ENCODE measurements at regions not wholly inside any gene's neighbourhood (a gene's known extent, or its start where the extent isn't known, plus 50 kb on each side); places are given as distances from the start of the nearest gene placed in this dataset.

GRCh38 chr3:127461286-127461910 is 129.1 kb downstream of the TPRA1 start:
- no peak overlapping the region for H3K4me3 ChIP-seq (ENCODE audit: control insufficient read depth, low read depth, low read length)
- no peak for DNase-seq (ENCODE audit: low read depth)
- no peak for TF ChIP-seq CTCF (conservative IDR thresholded peaks at IDR 0.05; ENCODE audit: control insufficient read depth, insufficient read depth, low read depth, low read length)

- no peak overlapping the region for H3K4me3 ChIP-seq (ENCODE audit: control insufficient read depth, low read depth, low read length)
- DNase-seq (ENCODE audit: low read depth): no peak
- TF ChIP-seq CTCF (conservative IDR thresholded peaks at IDR 0.05; ENCODE audit: control insufficient read depth, insufficient read depth, low read depth, low read length): no peak
These were observed 130.6 kb downstream of the TPRA1 start for GRCh38 chr3:127459891-127460290.

GRCh38 chr3:127458696-127459604 is 131.6 kb downstream of the TPRA1 start:
- TF ChIP-seq CTCF (conservative IDR thresholded peaks at IDR 0.05; ENCODE audit: control insufficient read depth, insufficient read depth, low read depth, low read length): no peak
- H3K4me3 ChIP-seq (ENCODE audit: control insufficient read depth, low read depth, low read length): no peak overlapping the region
- no peak for DNase-seq (ENCODE audit: low read depth)

GRCh38 chr3:127457546-127458145 is 132.9 kb downstream of the TPRA1 start:
- no peak overlapping the region for H3K4me3 ChIP-seq (ENCODE audit: control insufficient read depth, low read depth, low read length)
- TF ChIP-seq CTCF (conservative IDR thresholded peaks at IDR 0.05; ENCODE audit: control insufficient read depth, insufficient read depth, low read depth, low read length): no peak
- DNase-seq (ENCODE audit: low read depth): no peak

GRCh38 chr3:127457094-127457475 is 133.4 kb downstream of the TPRA1 start:
- TF ChIP-seq CTCF (conservative IDR thresholded peaks at IDR 0.05; ENCODE audit: control insufficient read depth, insufficient read depth, low read depth, low read length): no peak
- peak overlapping the region; percentile 7 for H3K4me3 ChIP-seq (ENCODE audit: control insufficient read depth, low read depth, low read length)
- peak; percentile 61 for DNase-seq (ENCODE audit: low read depth)

GRCh38 chr3:127456471-127457093 is 134.0 kb downstream of the TPRA1 start:
- H3K4me3 ChIP-seq (ENCODE audit: control insufficient read depth, low read depth, low read length): peak overlapping the region; percentile 7
- peak; percentile 69 for DNase-seq (ENCODE audit: low read depth)
- TF ChIP-seq CTCF (conservative IDR thresholded peaks at IDR 0.05; ENCODE audit: control insufficient read depth, insufficient read depth, low read depth, low read length): no peak
